Liver (tissue), 8 donors: ENCODE measurements at regions not wholly inside any gene's neighbourhood (a gene's known extent, or its start where the extent isn't known, plus 50 kb on each side); places are given as distances from the start of the nearest gene placed in this dataset.

Experiments
- DNase-seq: peaks from one replicate; pipeline ENCODE4 v3.0.0-alpha.2; 2017; ENCODE audit warnings: low spot score
- H3K27ac ChIP-seq, 2 donors: one replicate each; pipeline ENCODE4 v1.7.0; 2013; ENCODE audit warnings: inconsistent platforms in 2 of 2, low read length in 2 of 2, control low read depth in 1 of 2, low read depth in 1 of 2, mild to moderate bottlenecking in 1 of 2
- H3K27me3 ChIP-seq, 4 donors: one replicate each; pipeline versions ENCODE4 v1.6.1 to v1.7.0; 2013; ENCODE audit warnings: low read length in 3 of 4, inconsistent platforms in 1 of 4, mild to moderate bottlenecking in 1 of 4, moderate library complexity in 1 of 4; ENCODE audit not compliant: control insufficient read depth in 4 of 4, insufficient read depth in 4 of 4
- H3K36me3 ChIP-seq, 4 donors: one replicate each; pipeline versions ENCODE4 v1.6.1 to v1.7.0; 2013; ENCODE audit warnings: low read length in 3 of 4, mild to moderate bottlenecking in 3 of 4, low read depth in 1 of 4, moderate library complexity in 1 of 4; ENCODE audit not compliant: control insufficient read depth in 4 of 4, insufficient read depth in 3 of 4
- H3K4me1 ChIP-seq, 4 donors: one replicate each; pipeline versions ENCODE4 v1.6.1 to v1.7.0; 2013; ENCODE audit warnings: low read length in 3 of 4, mild to moderate bottlenecking in 3 of 4, moderate library complexity in 1 of 4; ENCODE audit not compliant: control insufficient read depth in 4 of 4, insufficient read depth in 4 of 4
- H3K4me3 ChIP-seq, 3 donors: one replicate each; pipeline versions ENCODE4 v1.6.1 to v1.7.0; 2013; ENCODE audit warnings: low read length in 3 of 3, control low read depth in 1 of 3, low read depth in 1 of 3, mild to moderate bottlenecking in 1 of 3
- H3K9ac ChIP-seq, 2 donors: one replicate each; pipeline ENCODE4 v1.7.0; 2013; ENCODE audit warnings: low read length in 2 of 2, mild to moderate bottlenecking in 2 of 2, moderate library complexity in 2 of 2, control low read depth in 1 of 2, low read depth in 1 of 2
- H3K9me3 ChIP-seq, 4 donors: one replicate each; pipeline versions ENCODE4 v1.6.1 to v1.7.0; 2013; ENCODE audit warnings: low read length in 3 of 4; ENCODE audit not compliant: control insufficient read depth in 4 of 4
- CTCF ChIP-seq: fragments of 150-350 bp; IDR thresholded peaks from 2 replicates; pipeline ENCODE4 v1.5.1; 2017; ENCODE audit warnings: improper control_type of control experiment, low read depth, low read length; ENCODE audit not compliant: missing input control
- EGR1 ChIP-seq, 2 donors: IDR thresholded peaks; 2 replicates each; pipeline ENCODE4 v1.6.1; 2016 to 2018; ENCODE audit warnings: antibody characterized with exemption in 2 of 2, low read depth in 2 of 2
- FOXA1 ChIP-seq: IDR thresholded peaks from 2 replicates; pipeline ENCODE4 v1.6.1; 2016; ENCODE audit warnings: antibody characterized with exemption
- GABPA ChIP-seq, 2 donors: IDR thresholded peaks in 1 of 2; conservative IDR thresholded peaks in 1 of 2; 2 replicates each; pipeline ENCODE4 v1.6.1; 2016; ENCODE audit warnings: antibody characterized with exemption in 2 of 2, mild to moderate bottlenecking in 1 of 2, moderate library complexity in 1 of 2
- HNF4A ChIP-seq, 2 donors: conservative IDR thresholded peaks; 2 replicates each; pipeline ENCODE4 v1.6.1; 2016; ENCODE audit warnings: antibody characterized with exemption in 2 of 2, mild to moderate bottlenecking in 2 of 2
- HNF4G ChIP-seq: IDR thresholded peaks from 2 replicates; pipeline ENCODE4 v1.6.1; 2016; ENCODE audit warnings: antibody characterized with exemption
- MAX ChIP-seq: IDR thresholded peaks from 2 replicates; pipeline ENCODE4 v1.6.1; 2016; ENCODE audit warnings: antibody characterized with exemption
- RAD21 ChIP-seq, 2 donors: IDR thresholded peaks; 2 replicates each; pipeline ENCODE4 v1.6.1; 2016; ENCODE audit warnings: antibody characterized with exemption in 2 of 2, mild to moderate bottlenecking in 2 of 2
- TAF1 ChIP-seq: conservative IDR thresholded peaks from 2 replicates; pipeline ENCODE4 v1.6.1; 2016; ENCODE audit warnings: antibody characterized with exemption, mild to moderate bottlenecking
- ZBTB33 ChIP-seq: IDR thresholded peaks from 2 replicates; pipeline ENCODE4 v1.6.1; 2016; ENCODE audit warnings: antibody characterized with exemption
- WGBS: extraction: QIAGEN DNeasy Blood & Tissue Kit; methylation state at CpG from one replicate; pipeline ENCODE4 v1.1.7; 2013; 5-methylcytosine and 5-hydroxymethylcytosine counted together
- donor health status: healthy.
- donor health status: healthy.
- donor health status: healthy.
- donor health status: healthy.
- donor health status: healthy.

GRCh38 chr3:147200545-147200944 is 205.8 kb downstream of the ZIC4 start:
- no peaks in the 10 kb centered on the region for H3K36me3 ChIP-seq

GRCh38 chr3:147197739-147198138 is 208.6 kb downstream of the ZIC4 start:
- TF ChIP-seq FOXA1 (no peak), EGR1 (IDR thresholded peaks at IDR 0.05; ENCODE audit: low read depth in 2 of 2) (no peak), MAX (no peak), HNF4A (conservative IDR thresholded peaks at IDR 0.05) (no peak)
- no peaks in the 10 kb centered on the region for H3K4me1 ChIP-seq
- H3K36me3 ChIP-seq = no peaks in the 10 kb centered on the region
- no peaks in the 10 kb centered on the region for H3K9me3 ChIP-seq
- no peak overlapping the region for H3K9ac ChIP-seq
- no peak overlapping the region for H3K27ac ChIP-seq
- H3K27me3 ChIP-seq = peaks cover 0 to 2% (median 0%) of the 10 kb centered on the region in 4 donors
- no peak for DNase-seq
- H3K4me3 ChIP-seq = no peak overlapping the region

More at GRCh38 chr3:147200545-147200944, 205.8 kb downstream of the ZIC4 start:
- no peak for DNase-seq
- Histone ChIP-seq H3K27me3 (no peaks in the 10 kb centered on the region), H3K4me3 (no peak overlapping the region), H3K9ac (no peak overlapping the region), H3K4me1 (no peaks in the 10 kb centered on the region), H3K27ac (no peak overlapping the region), H3K9me3 (no peaks in the 10 kb centered on the region)
- TF ChIP-seq CTCF (no peak), RAD21 (IDR thresholded peaks at IDR 0.05) (no peak), FOXA1 (no peak), HNF4G (no peak), HNF4A (conservative IDR thresholded peaks at IDR 0.05) (no peak), ZBTB33 (no peak), GABPA (IDR thresholded peaks at IDR 0.05 in 1 of 2, conservative IDR thresholded peaks at IDR 0.05 in 1 of 2) (no peak), EGR1 (IDR thresholded peaks at IDR 0.05; ENCODE audit: low read depth in 2 of 2) (no peak)
- WGBS = 81% methylated on average over 4 of the region's 4 CpGs

- no peaks in the 10 kb centered on the region for H3K9me3 ChIP-seq
- no peak overlapping the region for H3K27ac ChIP-seq
- no peak for DNase-seq
- no peak overlapping the region for H3K9ac ChIP-seq
- peaks cover 0 to 2% (median 0%) of the 10 kb centered on the region in 4 donors for H3K27me3 ChIP-seq
- TF ChIP-seq TAF1 = no peak
- no peak overlapping the region for H3K4me3 ChIP-seq
- H3K36me3 ChIP-seq = no peaks in the 10 kb centered on the region
- H3K4me1 ChIP-seq = no peaks in the 10 kb centered on the region
Observed at GRCh38 chr3:147195887-147196286, 210.5 kb downstream of the ZIC4 start.
